HL-60 (cell line): ENCODE measurements at regions not wholly inside any gene's neighbourhood (a gene's known extent, or its start where the extent isn't known, plus 50 kb on each side); places are given as distances from the start of the nearest gene placed in this dataset.

ENCODE experiments used
- CTCF ChIP-seq: IDR thresholded peaks from one replicate; pipeline ENCODE4 v1.5.1; 2011; ENCODE audit warnings: low read length, control low read depth, inconsistent platforms; ENCODE audit not compliant: insufficient read depth
- GABPA ChIP-seq: IDR thresholded peaks from 2 replicates; pipeline ENCODE4 v1.6.1; 2012; ENCODE audit warnings: low read depth
- POLR2AphosphoS5 ChIP-seq: IDR thresholded peaks from 2 replicates; pipeline ENCODE4 v1.6.1; 2012; ENCODE audit warnings: low read depth
- REST ChIP-seq: IDR thresholded peaks from 2 replicates; pipeline ENCODE4 v1.6.1; 2012; ENCODE audit warnings: low read depth; ENCODE audit not compliant: insufficient replicate concordance

GRCh38 chr9:135029871-135030565 lies 57.5 kb upstream of the OLFM1 start:
- no peak for TF ChIP-seq CTCF
- no peak for TF ChIP-seq REST
- no peak for TF ChIP-seq GABPA
- no peak for TF ChIP-seq POLR2AphosphoS5
